ENCODE measurements at regions not wholly inside any gene's neighbourhood (a gene's known extent, or its start where the extent isn't known, plus 50 kb on each side); places are given as distances from the start of the nearest gene placed in this dataset.
"Not testable (repeated sequence)": the region's sequence is repeated elsewhere in the genome, so short reads cannot be mapped to it uniquely, and the experiment has no call there.

- DNase-seq (ENCODE audit: low read depth); H3K4me3 ChIP-seq (ENCODE audit: low read depth, low read length): not testable (repeated sequence)
Measured at GRCh38 chr9:81014945-81015344, 674.4 kb downstream of the TLE1 start.

- not testable (repeated sequence) for DNase-seq (ENCODE audit: low read depth); H3K4me3 ChIP-seq (ENCODE audit: low read depth, low read length)
Measured at GRCh38 chr9:81013191-81013590, 676.2 kb downstream of the TLE1 start.

GRCh38 chr9:81002906-81003305, 686.4 kb downstream of the TLE1 start:
- no peak for DNase-seq (ENCODE audit: low read depth)
- H3K4me3 ChIP-seq (ENCODE audit: low read depth, low read length) = no peak overlapping the region

GRCh38 chr9:81002242-81002641, 687.1 kb downstream of the TLE1 start:
- DNase-seq (ENCODE audit: low read depth) = no peak
- no peak overlapping the region for H3K4me3 ChIP-seq (ENCODE audit: low read depth, low read length)

GRCh38 chr9:80995759-80996158, 693.6 kb downstream of the TLE1 start:
- peak; percentile 39 for DNase-seq (ENCODE audit: low read depth)
- no peak overlapping the region for H3K4me3 ChIP-seq (ENCODE audit: low read depth, low read length)

- H3K4me3 ChIP-seq (ENCODE audit: low read depth, low read length) = no peak overlapping the region
- DNase-seq (ENCODE audit: low read depth) = peak; percentile 7
Measured at GRCh38 chr9:80994892-80995291, 694.5 kb downstream of the TLE1 start.

GRCh38 chr9:80985595-80985994, 703.8 kb downstream of the TLE1 start:
- DNase-seq (ENCODE audit: low read depth) = not testable (repeated sequence)

GRCh38 chr9:80976403-80976802, 712.9 kb downstream of the TLE1 start:
- no peak overlapping the region for H3K4me3 ChIP-seq (ENCODE audit: low read depth, low read length)
- no peak for DNase-seq (ENCODE audit: low read depth)

More at GRCh38 chr9:80985595-80985994, 703.8 kb downstream of the TLE1 start:
- H3K4me3 ChIP-seq (ENCODE audit: low read depth, low read length) = not testable (repeated sequence)

- DNase-seq (ENCODE audit: low read depth); H3K4me3 ChIP-seq (ENCODE audit: low read depth, low read length): not testable (repeated sequence)
Measured at GRCh38 chr9:80970377-80970776, 719.0 kb downstream of the TLE1 start.

GRCh38 chr9:80968611-80969010, 720.7 kb downstream of the TLE1 start:
- DNase-seq (ENCODE audit: low read depth) = peak; percentile 68
- H3K4me3 ChIP-seq (ENCODE audit: low read depth, low read length) = no peak overlapping the region

- DNase-seq (ENCODE audit: low read depth) = no peak
Measured at GRCh38 chr9:80964914-80965313, 724.4 kb downstream of the TLE1 start.

GRCh38 chr9:80964374-80964773, 725.0 kb downstream of the TLE1 start:
- DNase-seq (ENCODE audit: low read depth) = no peak
- H3K4me3 ChIP-seq (ENCODE audit: low read depth, low read length) = no peak overlapping the region

More at GRCh38 chr9:80964914-80965313, 724.4 kb downstream of the TLE1 start:
- no peak overlapping the region for H3K4me3 ChIP-seq (ENCODE audit: low read depth, low read length)

GRCh38 chr9:80957801-80958200, 731.5 kb downstream of the TLE1 start:
- DNase-seq (ENCODE audit: low read depth) = peak; percentile 36
- H3K4me3 ChIP-seq (ENCODE audit: low read depth, low read length) = no peak overlapping the region

- DNase-seq (ENCODE audit: low read depth) = no peak
Measured at GRCh38 chr9:80954521-80954920, 734.8 kb downstream of the TLE1 start.

GRCh38 chr9:80952363-80952922, 736.9 kb downstream of the TLE1 start:
- DNase-seq (ENCODE audit: low read depth) = no peak
- no peak overlapping the region for H3K4me3 ChIP-seq (ENCODE audit: low read depth, low read length)

More at GRCh38 chr9:80954521-80954920, 734.8 kb downstream of the TLE1 start:
- H3K4me3 ChIP-seq (ENCODE audit: low read depth, low read length) = no peak overlapping the region

- peak; percentile 26 for DNase-seq (ENCODE audit: low read depth)
- H3K4me3 ChIP-seq (ENCODE audit: low read depth, low read length) = no peak overlapping the region
Measured at GRCh38 chr9:80951675-80952074, 737.7 kb downstream of the TLE1 start.

- H3K4me3 ChIP-seq (ENCODE audit: low read depth, low read length) = no peak overlapping the region
- no peak for DNase-seq (ENCODE audit: low read depth)
Measured at GRCh38 chr9:80948876-80949275, 740.5 kb downstream of the TLE1 start.

GRCh38 chr9:80948066-80948465, 741.3 kb downstream of the TLE1 start:
- H3K4me3 ChIP-seq (ENCODE audit: low read depth, low read length) = no peak overlapping the region
- no peak for DNase-seq (ENCODE audit: low read depth)

GRCh38 chr9:80946496-80947170, 742.7 kb downstream of the TLE1 start:
- no peak for DNase-seq (ENCODE audit: low read depth)
- no peak overlapping the region for H3K4me3 ChIP-seq (ENCODE audit: low read depth, low read length)

- DNase-seq (ENCODE audit: low read depth) = no peak
- no peak overlapping the region for H3K4me3 ChIP-seq (ENCODE audit: low read depth, low read length)
Measured at GRCh38 chr9:80945436-80945835, 743.9 kb downstream of the TLE1 start.

GRCh38 chr9:80937645-80938044, 751.7 kb downstream of the TLE1 start:
- no peak overlapping the region for H3K4me3 ChIP-seq (ENCODE audit: low read depth, low read length)
- DNase-seq (ENCODE audit: low read depth) = no peak

All from skeletal muscle cell (primary cell).